ENCODE measurements at regions not wholly inside any gene's neighbourhood (a gene's known extent, or its start where the extent isn't known, plus 50 kb on each side); places are given as distances from the start of the nearest gene placed in this dataset.
"Not testable (repeated sequence)": the region's sequence is repeated elsewhere in the genome, so short reads cannot be mapped to it uniquely, and the experiment has no call there.

DNA sequence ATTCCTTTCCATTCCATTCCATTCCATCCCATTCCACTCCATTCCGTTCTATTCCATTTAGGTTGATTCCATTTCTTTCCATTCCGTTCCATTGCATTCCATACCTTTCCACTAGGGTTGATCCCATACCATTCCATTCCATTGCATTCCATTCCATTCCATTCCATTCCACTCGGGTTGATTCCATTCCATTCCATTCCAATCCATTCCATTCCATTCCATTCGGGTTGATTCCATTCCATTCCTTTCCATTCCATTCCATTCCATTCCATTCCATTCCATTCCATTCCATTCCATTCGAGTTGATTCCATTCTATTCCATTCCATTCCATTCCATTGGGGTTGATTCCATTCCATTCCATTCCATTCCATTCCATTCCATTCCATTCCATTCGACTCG, 161.1 kb downstream of the CWH43 start:
- TF ChIP-seq CTCF (conservative IDR thresholded peaks at IDR 0.05; ENCODE audit: low read depth, low read length); EZH2 (IDR thresholded peaks at IDR 0.05; ENCODE audit: borderline replicate concordance, low read depth, low read length, poor library complexity, severe bottlenecking): not testable (repeated sequence)
